ENCODE measurements at regions not wholly inside any gene's neighbourhood (a gene's known extent, or its start where the extent isn't known, plus 50 kb on each side); places are given as distances from the start of the nearest gene placed in this dataset.

DNA sequence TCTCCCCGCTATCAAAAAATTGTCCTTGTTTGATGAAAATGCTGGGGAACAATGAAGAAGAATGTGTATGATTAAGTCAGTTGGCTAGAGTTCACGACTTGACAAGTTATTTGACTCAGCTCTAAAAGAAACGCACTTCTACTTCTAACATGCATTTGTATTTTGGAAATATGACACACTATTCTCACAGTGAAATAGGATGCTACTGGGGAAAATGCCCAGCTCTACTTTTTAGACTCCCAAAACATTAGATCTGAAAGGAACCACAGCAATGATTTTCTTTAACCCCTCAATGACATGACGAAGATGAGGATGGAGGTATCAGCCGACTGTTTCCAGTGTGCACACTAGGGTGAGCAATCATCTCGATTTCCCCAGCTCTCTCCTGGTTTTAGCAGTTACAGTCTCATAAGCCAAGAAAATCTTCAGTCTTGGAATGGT lies 83.6 kb upstream of the PCSK1 start:
- no peak overlapping the region for H3K27ac ChIP-seq
- TF ChIP-seq, protein P1, sequence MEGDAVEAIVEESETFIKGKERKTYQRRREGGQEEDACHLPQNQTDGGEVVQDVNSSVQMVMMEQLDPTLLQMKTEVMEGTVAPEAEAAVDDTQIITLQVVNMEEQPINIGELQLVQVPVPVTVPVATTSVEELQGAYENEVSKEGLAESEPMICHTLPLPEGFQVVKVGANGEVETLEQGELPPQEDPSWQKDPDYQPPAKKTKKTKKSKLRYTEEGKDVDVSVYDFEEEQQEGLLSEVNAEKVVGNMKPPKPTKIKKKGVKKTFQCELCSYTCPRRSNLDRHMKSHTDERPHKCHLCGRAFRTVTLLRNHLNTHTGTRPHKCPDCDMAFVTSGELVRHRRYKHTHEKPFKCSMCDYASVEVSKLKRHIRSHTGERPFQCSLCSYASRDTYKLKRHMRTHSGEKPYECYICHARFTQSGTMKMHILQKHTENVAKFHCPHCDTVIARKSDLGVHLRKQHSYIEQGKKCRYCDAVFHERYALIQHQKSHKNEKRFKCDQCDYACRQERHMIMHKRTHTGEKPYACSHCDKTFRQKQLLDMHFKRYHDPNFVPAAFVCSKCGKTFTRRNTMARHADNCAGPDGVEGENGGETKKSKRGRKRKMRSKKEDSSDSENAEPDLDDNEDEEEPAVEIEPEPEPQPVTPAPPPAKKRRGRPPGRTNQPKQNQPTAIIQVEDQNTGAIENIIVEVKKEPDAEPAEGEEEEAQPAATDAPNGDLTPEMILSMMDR (IDR thresholded peaks at IDR 0.05) = no peak
- TF ChIP-seq ZFX (IDR thresholded peaks at IDR 0.05; ENCODE audit: borderline replicate concordance) = no peak

DNA sequence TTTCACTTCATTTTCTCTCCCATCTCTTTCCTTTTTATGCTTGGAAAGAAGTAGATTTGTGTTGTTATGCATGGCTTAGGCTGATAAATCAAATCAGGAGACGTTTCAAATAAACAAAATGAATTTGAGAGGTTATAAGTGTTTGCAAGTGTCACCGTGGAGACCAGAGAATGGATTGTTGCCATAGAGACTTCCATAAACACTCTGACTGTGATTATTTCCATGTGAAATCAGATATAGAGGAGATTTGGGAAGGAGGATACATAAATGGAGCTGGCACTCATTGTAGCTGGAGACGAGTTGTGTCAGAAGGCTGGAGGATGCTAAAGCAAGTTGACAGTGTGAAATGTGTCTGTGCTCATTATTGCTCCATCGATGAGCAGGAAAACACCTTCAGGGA lies 84.2 kb upstream of the PCSK1 start:
- no peak overlapping the region for H3K27ac ChIP-seq

DNA sequence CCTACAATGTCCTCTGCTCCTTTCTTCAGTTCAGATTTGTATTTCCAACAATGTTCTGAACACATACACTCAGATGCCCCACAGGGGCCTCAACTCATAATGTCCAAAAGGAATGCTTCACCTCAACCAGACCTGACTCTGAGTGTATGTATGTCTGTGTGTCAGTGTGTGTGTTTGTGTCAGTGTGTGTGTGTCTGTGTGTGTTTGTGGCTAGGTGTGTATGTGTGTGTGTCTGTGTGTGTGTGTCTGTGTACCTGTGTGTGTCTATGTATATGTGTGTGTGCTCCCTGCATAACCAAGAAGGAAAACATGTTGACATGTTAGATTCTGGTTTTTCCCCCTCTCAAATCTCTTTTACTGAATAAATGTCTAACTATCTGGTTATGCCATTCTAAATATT lies 87.3 kb upstream of the PCSK1 start:
- H3K27ac ChIP-seq = no peak overlapping the region
- no peak for TF ChIP-seq ZFX (IDR thresholded peaks at IDR 0.05; ENCODE audit: borderline replicate concordance)
- TF ChIP-seq, protein P1 (IDR thresholded peaks at IDR 0.05) = no peak

More for the DNA sequence above, 84.2 kb upstream of the PCSK1 start:
- TF ChIP-seq, protein P1 (IDR thresholded peaks at IDR 0.05) = no peak
- TF ChIP-seq ZFX (IDR thresholded peaks at IDR 0.05; ENCODE audit: borderline replicate concordance) = no peak

DNA sequence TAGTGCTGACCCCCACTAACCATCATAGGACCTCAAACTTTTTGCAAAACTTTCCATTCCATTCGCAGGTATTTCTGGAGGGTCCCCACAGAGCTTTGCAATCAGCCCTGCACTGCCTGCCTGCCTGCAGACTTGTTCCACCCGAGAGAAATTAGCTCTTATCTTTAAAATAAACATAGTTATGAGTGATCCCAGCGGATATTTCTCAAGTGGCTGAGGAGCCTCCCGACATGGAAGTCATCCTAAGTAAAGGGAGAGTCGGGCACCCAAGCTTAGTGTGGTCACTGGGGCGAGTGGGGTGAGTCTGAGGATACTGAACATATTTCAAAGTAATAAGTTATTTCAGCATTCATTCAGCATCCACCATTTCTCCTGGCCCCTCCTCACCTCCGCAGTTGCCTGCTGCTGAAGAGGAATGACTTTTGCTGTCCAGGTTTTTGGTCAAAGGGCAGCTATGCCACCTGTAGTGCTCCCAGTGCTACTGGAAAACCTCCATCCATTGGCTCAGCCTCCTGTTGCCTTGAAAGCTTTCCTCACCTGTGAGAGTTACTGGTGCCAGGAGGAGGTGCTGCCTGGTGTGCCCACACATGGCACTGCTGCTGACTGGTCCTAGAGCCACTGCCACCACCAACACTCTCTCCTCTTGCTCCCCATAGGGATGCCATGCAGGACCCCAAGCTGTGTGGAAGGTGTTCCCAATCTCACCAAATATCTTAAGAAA lies 89.7 kb upstream of the PCSK1 start:
- TF ChIP-seq ZFX (IDR thresholded peaks at IDR 0.05; ENCODE audit: borderline replicate concordance) = no peak
- TF ChIP-seq, protein P1 (IDR thresholded peaks at IDR 0.05) = no peak
- no peak overlapping the region for H3K27ac ChIP-seq

DNA sequence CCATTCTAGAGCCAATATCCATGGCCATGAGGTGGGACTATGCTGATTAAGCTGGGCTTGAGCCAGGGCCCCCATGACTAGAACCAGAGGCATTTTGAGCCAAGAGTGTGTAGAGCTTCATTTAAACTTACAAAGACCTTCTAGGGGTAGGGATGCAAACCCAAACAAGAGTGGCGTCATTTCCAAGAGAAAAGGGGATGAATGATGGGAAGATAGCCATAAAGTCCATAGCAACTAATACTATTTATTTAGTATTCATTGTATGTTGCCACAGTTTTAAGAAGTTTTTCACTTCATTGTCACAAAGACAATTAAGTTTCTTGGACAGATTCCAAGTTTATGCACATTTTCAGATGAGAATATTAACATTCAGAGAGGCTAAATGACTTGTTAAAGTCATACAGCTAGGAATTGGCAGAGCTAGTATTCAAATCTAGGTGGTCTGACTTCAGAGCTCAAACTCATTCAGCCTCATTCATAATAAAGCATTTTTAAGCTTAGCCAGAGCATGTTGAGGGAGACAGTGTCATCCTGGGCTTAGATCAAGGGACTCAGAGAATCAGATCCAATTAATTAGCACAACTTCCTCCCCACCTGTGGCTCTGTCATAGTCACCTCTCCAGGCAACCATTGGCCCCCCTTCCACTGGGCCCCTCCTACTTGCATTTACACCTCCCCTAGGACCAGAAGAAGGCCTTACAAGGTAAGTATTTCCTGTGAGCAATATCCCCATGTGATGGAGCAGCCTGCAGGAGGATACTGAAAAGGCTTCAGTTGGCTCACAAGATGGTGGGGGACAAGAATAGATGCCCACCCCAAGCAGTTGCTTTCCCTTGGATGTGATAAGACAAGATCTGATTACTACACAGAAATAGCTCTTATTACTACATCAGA lies 95.0 kb upstream of the PCSK1 start:
- TF ChIP-seq, protein P1 (IDR thresholded peaks at IDR 0.05) = no peak
- TF ChIP-seq ZFX (IDR thresholded peaks at IDR 0.05; ENCODE audit: borderline replicate concordance) = no peak
- H3K27ac ChIP-seq = no peak overlapping the region

DNA sequence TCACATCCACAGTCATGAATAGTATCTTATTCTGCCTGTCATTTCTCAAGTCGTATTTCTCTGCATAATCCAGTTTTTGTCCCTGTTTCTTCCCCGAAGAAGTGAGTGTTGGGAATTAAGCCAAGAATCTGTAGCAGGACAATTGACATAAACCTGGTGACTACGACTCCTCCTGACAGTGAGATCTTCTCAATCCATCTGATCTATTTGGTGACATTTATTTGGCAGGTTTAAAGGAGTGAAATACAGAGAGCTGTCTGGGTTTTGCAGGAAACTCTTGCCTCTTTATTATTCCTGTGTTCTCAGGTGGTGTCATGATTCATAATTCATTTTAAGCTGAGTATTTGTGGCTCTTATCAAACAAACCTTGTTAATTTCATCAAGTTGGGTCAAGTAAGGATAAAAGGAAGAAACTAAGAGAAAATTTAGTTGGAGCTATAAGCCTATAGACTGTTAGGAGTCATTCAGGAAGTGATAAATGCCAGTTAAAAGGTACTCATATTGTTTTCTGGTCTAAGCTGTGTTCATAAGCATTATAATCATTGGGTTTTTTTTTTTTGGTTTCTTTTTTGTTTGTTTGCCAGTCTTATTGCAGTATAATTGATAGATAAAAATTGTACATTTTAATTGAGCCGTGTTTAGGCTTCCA lies 95.9 kb upstream of the PCSK1 start:
- TF ChIP-seq, protein P1 (IDR thresholded peaks at IDR 0.05) = no peak
- no peak for TF ChIP-seq ZFX (IDR thresholded peaks at IDR 0.05; ENCODE audit: borderline replicate concordance)
- H3K27ac ChIP-seq = no peak overlapping the region
